ENCODE measurements at regions not wholly inside any gene's neighbourhood (a gene's known extent, or its start where the extent isn't known, plus 50 kb on each side); places are given as distances from the start of the nearest gene placed in this dataset.

DNA sequence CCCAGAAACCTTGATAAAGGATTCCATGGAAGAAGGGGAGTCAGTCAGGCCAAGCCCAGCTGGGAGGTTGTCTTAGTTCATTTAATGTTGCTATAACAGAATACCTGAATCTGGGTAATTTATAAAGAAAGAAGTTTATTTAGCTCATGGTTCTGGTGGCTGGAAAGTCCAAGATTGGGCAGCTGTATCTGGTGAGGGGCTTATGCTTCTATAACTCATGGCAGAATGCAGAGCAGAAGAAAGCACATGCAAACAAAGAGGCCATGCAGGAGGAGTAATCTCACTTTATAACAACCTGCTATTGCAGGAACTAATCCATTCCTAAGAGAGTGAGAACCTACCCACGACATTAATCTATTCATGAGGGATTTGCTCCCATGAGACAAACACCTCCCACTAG, 54.2 kb upstream of the ANKRD1 start:
- no peaks in the 10 kb centered on the region for H3K27me3 ChIP-seq (ENCODE audit: low read depth)
- H3K36me3 ChIP-seq, result peaks cover 8% of the 10 kb centered on the region
- peaks cover 14% of the 10 kb centered on the region for H3K9me3 ChIP-seq (replicated peaks)
- peaks cover 5% of the 10 kb centered on the region for H3K4me1 ChIP-seq
- no peak overlapping the region for H3K4me3 ChIP-seq
- DNase-seq, result no peak
- TF ChIP-seq, protein P1, sequence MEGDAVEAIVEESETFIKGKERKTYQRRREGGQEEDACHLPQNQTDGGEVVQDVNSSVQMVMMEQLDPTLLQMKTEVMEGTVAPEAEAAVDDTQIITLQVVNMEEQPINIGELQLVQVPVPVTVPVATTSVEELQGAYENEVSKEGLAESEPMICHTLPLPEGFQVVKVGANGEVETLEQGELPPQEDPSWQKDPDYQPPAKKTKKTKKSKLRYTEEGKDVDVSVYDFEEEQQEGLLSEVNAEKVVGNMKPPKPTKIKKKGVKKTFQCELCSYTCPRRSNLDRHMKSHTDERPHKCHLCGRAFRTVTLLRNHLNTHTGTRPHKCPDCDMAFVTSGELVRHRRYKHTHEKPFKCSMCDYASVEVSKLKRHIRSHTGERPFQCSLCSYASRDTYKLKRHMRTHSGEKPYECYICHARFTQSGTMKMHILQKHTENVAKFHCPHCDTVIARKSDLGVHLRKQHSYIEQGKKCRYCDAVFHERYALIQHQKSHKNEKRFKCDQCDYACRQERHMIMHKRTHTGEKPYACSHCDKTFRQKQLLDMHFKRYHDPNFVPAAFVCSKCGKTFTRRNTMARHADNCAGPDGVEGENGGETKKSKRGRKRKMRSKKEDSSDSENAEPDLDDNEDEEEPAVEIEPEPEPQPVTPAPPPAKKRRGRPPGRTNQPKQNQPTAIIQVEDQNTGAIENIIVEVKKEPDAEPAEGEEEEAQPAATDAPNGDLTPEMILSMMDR (IDR thresholded peaks at IDR 0.05; ENCODE audit: borderline replicate concordance), result no peak
- intact Hi-C loops (cut with micrococcal nuclease), result no loop called here
- no peak overlapping the region for H3K27ac ChIP-seq (replicated peaks)

DNA sequence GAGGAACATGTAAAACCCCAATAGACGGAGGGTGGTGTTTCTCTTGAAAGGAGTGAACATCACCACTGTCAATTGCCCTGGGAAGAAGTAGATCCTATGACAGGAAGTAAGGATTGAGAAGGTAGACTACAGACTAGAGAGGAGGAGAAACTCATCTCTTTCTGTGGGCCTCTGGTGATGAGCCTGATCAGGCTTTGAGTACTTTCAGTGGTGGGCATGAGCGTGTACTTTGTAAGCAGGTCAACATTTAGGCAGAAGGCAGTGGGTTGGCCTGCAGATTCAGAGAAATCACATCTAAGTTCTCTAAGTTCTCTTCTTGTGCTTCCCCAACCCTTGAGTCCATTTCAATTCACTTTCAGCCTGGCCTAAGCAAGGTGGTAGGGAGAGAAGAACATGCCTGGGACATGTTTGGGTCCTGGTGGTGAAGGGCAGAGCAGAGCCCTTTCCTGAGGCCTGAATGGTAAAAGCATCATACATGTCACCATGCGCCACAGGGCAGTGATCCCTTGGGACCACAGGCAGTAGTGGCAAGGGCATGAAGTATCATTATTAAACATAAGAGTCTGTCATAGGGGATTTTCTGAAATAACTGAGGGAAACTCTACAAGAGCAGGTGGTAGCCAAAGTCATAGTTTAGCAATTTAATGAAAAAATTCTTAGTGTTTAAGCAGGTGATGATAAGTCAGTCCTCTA, 56.4 kb upstream of the ANKRD1 start:
- Histone ChIP-seq H3K36me3 (peaks cover 8% of the 10 kb centered on the region), H3K4me3 (no peak overlapping the region), H3K4me1 (no peaks in the 10 kb centered on the region), H3K27ac (replicated peaks) (peak overlapping the region; percentile 45), H3K9me3 (replicated peaks) (peaks cover 14% of the 10 kb centered on the region), H3K27me3 (ENCODE audit: low read depth) (no peaks in the 10 kb centered on the region)
- DNase-seq, result no peak
- intact Hi-C loops (cut with micrococcal nuclease), result no loop called here
- TF ChIP-seq, protein P1 (IDR thresholded peaks at IDR 0.05; ENCODE audit: borderline replicate concordance), result no peak

DNA sequence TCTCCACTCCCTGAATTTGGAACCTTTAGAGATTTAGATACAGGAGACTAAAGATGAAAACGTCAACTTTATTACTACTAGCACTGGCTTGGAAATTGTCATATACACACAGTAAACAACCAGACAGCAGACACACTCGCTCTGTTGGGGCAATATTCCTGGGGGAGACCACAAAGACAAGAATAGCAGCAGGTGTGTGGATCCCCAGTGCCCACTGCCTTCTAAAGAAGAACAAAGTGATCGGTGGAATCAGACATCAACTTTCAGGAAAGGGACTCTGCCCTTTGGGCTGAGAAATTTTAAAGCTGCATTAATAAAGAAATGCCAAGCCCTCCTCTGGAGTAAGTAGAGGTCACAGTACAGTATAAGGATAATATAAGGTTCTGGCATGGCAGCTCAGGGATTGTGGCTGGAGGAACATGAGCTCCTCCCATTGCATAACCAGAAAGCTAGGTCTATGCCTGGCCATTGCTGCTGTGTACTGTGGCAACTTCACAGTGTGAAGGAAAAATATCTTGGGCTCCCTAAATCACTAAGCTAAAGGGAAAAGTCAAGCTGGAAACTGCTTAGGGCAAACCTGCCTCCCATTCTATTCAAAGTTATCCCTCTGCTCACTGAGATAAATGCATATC, 57.1 kb upstream of the ANKRD1 start:
- intact Hi-C loops (cut with micrococcal nuclease), result no loop called here
- peaks cover 2% of the 10 kb centered on the region for H3K4me1 ChIP-seq
- DNase-seq, result no peak
- H3K27me3 ChIP-seq (ENCODE audit: low read depth), result no peaks in the 10 kb centered on the region
- peaks cover 8% of the 10 kb centered on the region for H3K36me3 ChIP-seq
- TF ChIP-seq, protein P1 (IDR thresholded peaks at IDR 0.05; ENCODE audit: borderline replicate concordance), result no peak
- no peak overlapping the region for H3K4me3 ChIP-seq
- H3K27ac ChIP-seq (replicated peaks), result peak overlapping the region; percentile 45
- H3K9me3 ChIP-seq (replicated peaks), result peaks cover 14% of the 10 kb centered on the region

DNA sequence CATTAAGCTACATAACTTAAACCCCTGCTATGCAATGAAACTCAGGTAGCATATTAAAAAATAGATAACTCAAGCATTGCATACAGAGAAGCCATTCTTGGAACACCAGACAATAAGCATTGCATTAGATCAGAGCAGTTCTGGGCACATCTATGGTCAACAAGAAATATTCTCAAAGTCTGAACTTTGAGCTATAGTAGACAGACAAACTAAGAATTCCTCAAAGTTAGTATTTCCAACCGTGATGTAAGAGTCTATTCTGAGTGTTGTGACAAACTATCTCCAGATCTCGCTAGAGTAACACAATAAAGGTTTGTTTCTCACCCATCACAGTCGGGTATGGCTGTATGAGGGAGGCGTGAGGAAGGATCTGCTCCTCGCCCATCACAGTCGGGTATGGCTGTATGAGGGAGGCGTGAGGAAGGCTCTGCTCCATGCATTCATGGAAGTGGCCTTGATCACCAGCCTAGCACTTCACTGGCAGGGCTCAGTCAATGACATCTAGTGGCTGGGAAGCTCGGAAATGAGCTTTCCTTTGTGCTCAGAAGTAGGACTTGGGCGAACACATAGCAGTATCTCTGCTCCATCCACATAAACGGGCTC, 61.6 kb upstream of the ANKRD1 start:
- intact Hi-C loops (cut with micrococcal nuclease), result no loop called here
- TF ChIP-seq, protein P1 (IDR thresholded peaks at IDR 0.05; ENCODE audit: borderline replicate concordance), result no peak
- Histone ChIP-seq H3K36me3 (no peaks in the 10 kb centered on the region), H3K27me3 (ENCODE audit: low read depth) (no peaks in the 10 kb centered on the region), H3K9me3 (replicated peaks) (no peaks in the 10 kb centered on the region), H3K4me3 (no peak overlapping the region), H3K27ac (replicated peaks) (peak overlapping the region; percentile 89), H3K4me1 (peaks cover 36% of the 10 kb centered on the region)
- no peak for DNase-seq

DNA sequence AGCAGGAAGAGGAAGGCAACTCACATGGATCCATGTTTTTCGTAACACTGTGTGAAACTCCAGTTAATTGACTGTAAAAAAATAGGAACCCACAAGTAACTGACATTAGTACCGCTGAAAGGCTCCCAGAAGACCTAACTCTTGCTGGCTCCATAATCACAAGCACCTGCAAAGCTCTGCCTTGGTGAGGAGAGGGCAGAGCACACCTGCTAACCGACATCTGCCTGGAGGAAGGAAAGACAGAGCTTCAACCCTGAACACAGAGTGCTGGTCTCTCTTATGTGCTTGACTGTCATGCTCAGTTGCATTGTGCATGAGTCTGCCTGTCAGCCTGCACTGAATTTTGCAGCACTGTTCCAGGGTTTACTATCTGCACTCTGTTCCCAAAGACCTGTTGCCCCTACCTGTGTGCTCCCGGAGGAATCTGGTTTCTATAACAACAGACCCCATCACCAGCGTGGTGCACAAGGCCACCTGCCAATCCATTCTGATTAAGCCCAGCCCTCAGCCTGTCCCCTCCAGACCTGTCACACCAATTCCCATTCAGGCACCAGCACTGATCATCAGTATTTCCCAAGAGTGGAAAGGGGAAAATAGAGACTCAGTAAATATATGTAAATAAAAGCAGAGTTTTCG, 63.1 kb upstream of the ANKRD1 start:
- Histone ChIP-seq H3K4me3 (no peak overlapping the region), H3K4me1 (peaks cover 42% of the 10 kb centered on the region), H3K36me3 (no peaks in the 10 kb centered on the region), H3K27ac (replicated peaks) (peak overlapping the region; percentile 89), H3K9me3 (replicated peaks) (no peaks in the 10 kb centered on the region), H3K27me3 (ENCODE audit: low read depth) (no peaks in the 10 kb centered on the region)
- no peak for DNase-seq
- intact Hi-C loops (cut with micrococcal nuclease), result no loop called here
- TF ChIP-seq, protein P1 (IDR thresholded peaks at IDR 0.05; ENCODE audit: borderline replicate concordance), result no peak
